GM12878 (cell line): ENCODE measurements at regions not wholly inside any gene's neighbourhood (a gene's known extent, or its start where the extent isn't known, plus 50 kb on each side); places are given as distances from the start of the nearest gene placed in this dataset.

Experiments
- ATAC-seq: fragments of 200-7000 bp; cut with Tn5 transposase; 3 replicates; pipeline ENCODE4 v1.9.1; 2020; ENCODE audit warnings: mild to moderate bottlenecking, moderate library complexity
- BruUV-seq: library from RNA; stranded (reverse); fragments of 400-500 nt; replicated peaks from 2 replicates; lab custom pipeline; 2021; lab: Mats Ljungman, UMichigan
- CTCF ChIA-PET: fragments of 300-600 bp; sonication (Branson Sonifier 250); formaldehyde crosslinking; extraction: SDS; loops from one replicate; lab custom pipeline; 2021; ENCODE audit warnings: inconsistent platforms; lab: Yijun Ruan, JAX
- POLR2A ChIA-PET: fragments of 350-600 bp; formaldehyde crosslinking; extraction: SDS; loops from one replicate; lab custom pipeline; 2021; ENCODE audit warnings: inconsistent platforms; lab: Charles Lee
- RAD21 ChIA-PET: fragments of 300-600 bp; sonication (Branson Sonifier 250); formaldehyde crosslinking; loops from one replicate; lab custom pipeline; 2023; ENCODE audit warnings: antibody characterized with exemption; ENCODE audit not compliant: unreplicated experiment; lab: Charles Lee
- SMC1A ChIA-PET: fragments of 300-600 bp; sonication (Branson Sonifier 250); formaldehyde crosslinking; loops from one replicate; lab custom pipeline; 2023; ENCODE audit not compliant: unreplicated experiment, uncharacterized antibody; lab: Charles Lee
- DNase-seq: peaks from one replicate; pipeline ENCODE4 v3.0.0-alpha.2; 2011; ENCODE audit warnings: low read depth, low spot score
- FAIRE-seq: peaks from 3 replicates; lab custom pipeline; 2011; peaks lifted over from hg19 to GRCh38; lab: Jason Lieb, UNC
- H2AFZ ChIP-seq: 2 replicates; pipeline ENCODE4 v1.6.0; 2011; ENCODE audit warnings: low read depth, low read length, control low read depth; ENCODE audit not compliant: control insufficient read depth
- H3K27ac ChIP-seq: 2 replicates; pipeline ENCODE4 v1.5.1; 2011; ENCODE audit warnings: control low read depth; ENCODE audit not compliant: control insufficient read depth, insufficient read depth
- H3K27me3 ChIP-seq, 2 experiments: replicated peaks in 1 of 2; 2 replicates each; pipeline versions ENCODE4 v1.6.0 to v1.6.1; 2011; ENCODE audit warnings: low read length in 1 of 2; ENCODE audit not compliant: control insufficient read depth in 2 of 2, insufficient read depth in 2 of 2
- H3K36me3 ChIP-seq, 2 experiments: 2 replicates each; pipeline ENCODE4 v1.5.1; 2011; ENCODE audit warnings: low read length in 1 of 2; ENCODE audit not compliant: control insufficient read depth in 2 of 2, insufficient read depth in 2 of 2
- H3K4me1 ChIP-seq: 2 replicates; pipeline ENCODE4 v1.6.1; 2011; ENCODE audit warnings: mild to moderate bottlenecking, low read length, moderate library complexity, mixed read lengths; ENCODE audit not compliant: control insufficient read depth, insufficient read depth
- H3K4me2 ChIP-seq: 2 replicates; pipeline ENCODE4 v1.6.0; 2011; ENCODE audit warnings: control low read depth; ENCODE audit not compliant: control insufficient read depth, insufficient read depth
- H3K4me3 ChIP-seq: fragments of 200-600 bp; sonication (generic); 2 replicates; pipeline ENCODE4 v1.5.1; 2016
- H3K79me2 ChIP-seq: 2 replicates; pipeline ENCODE4 v1.6.0; 2011; ENCODE audit warnings: low read length; ENCODE audit not compliant: control insufficient read depth, insufficient read depth
- H3K9ac ChIP-seq: 2 replicates; pipeline ENCODE4 v1.8.0; 2011; ENCODE audit warnings: low read length, control low read depth, mixed read lengths; ENCODE audit not compliant: control insufficient read depth, insufficient read depth
- H3K9me3 ChIP-seq: replicated peaks from 3 replicates; pipeline ENCODE4 v1.5.1; 2011; ENCODE audit warnings: mild to moderate bottlenecking, low read length; ENCODE audit not compliant: control insufficient read depth, insufficient read depth
- H4K20me1 ChIP-seq: 2 replicates; pipeline ENCODE4 v1.6.0; 2011; ENCODE audit not compliant: control insufficient read depth, insufficient read depth
- BACH1 ChIP-seq: fragments of 450-650 bp; IDR thresholded peaks from 2 replicates; pipeline ENCODE4 v1.6.1; 2017; ENCODE audit warnings: mild to moderate bottlenecking, borderline replicate concordance
- BRCA1 ChIP-seq: IDR thresholded peaks from 2 replicates; pipeline ENCODE4 v1.6.1; 2011; ENCODE audit warnings: low read depth, low read length, improper control_type of control experiment
- CEBPB ChIP-seq, 2 experiments: fragments of 150-350 bp in 1 of 2; IDR thresholded peaks; 2 replicates each; pipeline ENCODE4 v1.6.1; 2012 to 2014; ENCODE audit warnings: low read depth in 2 of 2, low read length in 2 of 2, borderline replicate concordance in 1 of 2, inconsistent platforms in 1 of 2
- HDAC2 ChIP-seq: fragments of 200-600 bp; sonication (generic); IDR thresholded peaks from 2 replicates; pipeline ENCODE4 v1.6.1; 2017
- JUND ChIP-seq: IDR thresholded peaks from 2 replicates; pipeline ENCODE4 v1.6.1; 2012; ENCODE audit warnings: low read depth, mild to moderate bottlenecking, low read length, improper control_type of control experiment, moderate library complexity
- NR2C1 ChIP-seq: fragments of 450-650 bp; IDR thresholded peaks from 2 replicates; pipeline ENCODE4 v1.6.1; 2017; ENCODE audit warnings: antibody characterized with exemption, mild to moderate bottlenecking, moderate library complexity
- WGBS: methylation state at CpG from one replicate; pipeline ENCODE4 v1.1.6; 2016; ENCODE audit warnings: low lambda C conversion rate; ENCODE audit not compliant: insufficient replicate concordance, insufficient coverage; ENCODE audit errors: missing lambda C conversion rate; 5-methylcytosine and 5-hydroxymethylcytosine counted together
- in situ Hi-C: fragments of 300-500 bp; cut with MboI; formaldehyde crosslinking; loops from 9 replicates; pipeline ENCODE4 v1.14.3; 2018; ENCODE audit warnings: mixed read lengths
- intact Hi-C: fragments of 100-400 bp; cut with micrococcal nuclease; formaldehyde crosslinking; loops from one replicate; pipeline ENCODE4 v1.14.2; 2022; ENCODE audit not compliant: unreplicated experiment
- TF ChIP-seq, protein P1 (sequence below): IDR thresholded peaks from 2 replicates; pipeline ENCODE4 v1.6.1; 2011; ENCODE audit warnings: low read depth, low read length, improper control_type of control experiment, borderline replicate concordance
- TF ChIP-seq, protein P2 (sequence below): fragments of 450-650 bp; IDR thresholded peaks from 2 replicates; pipeline ENCODE4 v1.6.1; 2016; ENCODE audit warnings: mild to moderate bottlenecking

DNA sequence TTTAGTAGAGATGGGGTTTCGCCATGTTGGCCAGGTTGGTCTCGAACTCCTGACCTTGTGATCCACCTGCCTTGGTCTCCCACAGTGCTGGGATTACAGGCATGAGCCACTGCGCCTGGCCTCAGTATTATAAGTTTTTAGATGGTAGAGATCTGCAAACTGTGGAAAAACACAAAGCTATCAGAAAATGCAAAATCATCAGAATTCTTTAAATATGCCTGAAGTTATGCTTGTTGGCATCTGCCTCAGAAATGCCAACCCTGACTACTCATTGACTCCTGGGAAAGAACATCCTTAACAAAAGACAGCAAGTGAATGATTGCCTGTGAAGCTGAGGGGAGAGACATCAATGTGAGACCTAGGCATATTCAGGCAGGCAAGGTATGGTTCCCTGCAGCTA, 94.3 kb upstream of the MB21D2 start:
- RAD21 ChIA-PET, result no interaction called here

More for the DNA sequence above, 94.3 kb upstream of the MB21D2 start:
- 62% methylated on average over 3 of the region's 3 CpGs for WGBS
- ChIA-PET CTCF (interaction anchor here (1.0 to 1.9 kb wide), 2 partner anchors 29 to 196 kb away, joined by 3 to 4 read pairs; no protein-coding TSS in a partner anchor), POLR2A (no interaction called here), SMC1A (no interaction called here)
- in situ Hi-C loops (no loop called here), intact Hi-C loops (no loop called here)
- DNase-seq (no peak), FAIRE-seq (no peak), ATAC-seq (no peak)
- TF ChIP-seq NR2C1, result no peak
- TF ChIP-seq, protein P1, sequence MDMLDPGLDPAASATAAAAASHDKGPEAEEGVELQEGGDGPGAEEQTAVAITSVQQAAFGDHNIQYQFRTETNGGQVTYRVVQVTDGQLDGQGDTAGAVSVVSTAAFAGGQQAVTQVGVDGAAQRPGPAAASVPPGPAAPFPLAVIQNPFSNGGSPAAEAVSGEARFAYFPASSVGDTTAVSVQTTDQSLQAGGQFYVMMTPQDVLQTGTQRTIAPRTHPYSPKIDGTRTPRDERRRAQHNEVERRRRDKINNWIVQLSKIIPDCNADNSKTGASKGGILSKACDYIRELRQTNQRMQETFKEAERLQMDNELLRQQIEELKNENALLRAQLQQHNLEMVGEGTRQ, result no peak
- no peak for TF ChIP-seq BACH1
- no peak for TF ChIP-seq JUND
- no peak for TF ChIP-seq HDAC2
- no peak for TF ChIP-seq CEBPB (IDR thresholded peaks at IDR 0.05; ENCODE audit: borderline replicate concordance in 1 of 2, low read depth in 2 of 2, low read length in 2 of 2)
- TF ChIP-seq BRCA1, result no peak
- TF ChIP-seq, protein P2, sequence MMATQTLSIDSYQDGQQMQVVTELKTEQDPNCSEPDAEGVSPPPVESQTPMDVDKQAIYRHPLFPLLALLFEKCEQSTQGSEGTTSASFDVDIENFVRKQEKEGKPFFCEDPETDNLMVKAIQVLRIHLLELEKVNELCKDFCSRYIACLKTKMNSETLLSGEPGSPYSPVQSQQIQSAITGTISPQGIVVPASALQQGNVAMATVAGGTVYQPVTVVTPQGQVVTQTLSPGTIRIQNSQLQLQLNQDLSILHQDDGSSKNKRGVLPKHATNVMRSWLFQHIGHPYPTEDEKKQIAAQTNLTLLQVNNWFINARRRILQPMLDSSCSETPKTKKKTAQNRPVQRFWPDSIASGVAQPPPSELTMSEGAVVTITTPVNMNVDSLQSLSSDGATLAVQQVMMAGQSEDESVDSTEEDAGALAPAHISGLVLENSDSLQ, result no peak
- H3K27me3 ChIP-seq, result no peaks in the 10 kb centered on the region
- no peak overlapping the region for H2AFZ ChIP-seq
- H3K9me3 ChIP-seq, result no peaks in the 10 kb centered on the region; the same call in 2 of the 3 replicates
- BruUV-seq, result no TSS peak
- H3K79me2 ChIP-seq, result no peaks in the 10 kb centered on the region
- H3K36me3 ChIP-seq, result no peaks in the 10 kb centered on the region
- no peaks in the 10 kb centered on the region for H4K20me1 ChIP-seq
- H3K9ac ChIP-seq, result no peak overlapping the region
- no peak overlapping the region for H3K4me2 ChIP-seq
- no peak overlapping the region for H3K4me3 ChIP-seq
- no peaks in the 10 kb centered on the region for H3K4me1 ChIP-seq
- H3K27ac ChIP-seq, result no peak overlapping the region
